Epithelial cell of proximal tubule (primary cell): ENCODE measurements at regions not wholly inside any gene's neighbourhood (a gene's known extent, or its start where the extent isn't known, plus 50 kb on each side); places are given as distances from the start of the nearest gene placed in this dataset.

Experiments used
- DNase-seq: peaks from one replicate; pipeline ENCODE4 v3.0.0-alpha.2; 2011; ENCODE audit warnings: low read depth
- H3K4me3 ChIP-seq: 2 replicates; pipeline ENCODE4 v1.5.1; 2011; ENCODE audit warnings: low read depth, mild to moderate bottlenecking, low read length
- TF ChIP-seq, protein P1 (sequence below): conservative IDR thresholded peaks from 2 replicates; pipeline ENCODE4 v1.5.1; 2012; ENCODE audit warnings: low read depth, mild to moderate bottlenecking, low read length

DNA sequence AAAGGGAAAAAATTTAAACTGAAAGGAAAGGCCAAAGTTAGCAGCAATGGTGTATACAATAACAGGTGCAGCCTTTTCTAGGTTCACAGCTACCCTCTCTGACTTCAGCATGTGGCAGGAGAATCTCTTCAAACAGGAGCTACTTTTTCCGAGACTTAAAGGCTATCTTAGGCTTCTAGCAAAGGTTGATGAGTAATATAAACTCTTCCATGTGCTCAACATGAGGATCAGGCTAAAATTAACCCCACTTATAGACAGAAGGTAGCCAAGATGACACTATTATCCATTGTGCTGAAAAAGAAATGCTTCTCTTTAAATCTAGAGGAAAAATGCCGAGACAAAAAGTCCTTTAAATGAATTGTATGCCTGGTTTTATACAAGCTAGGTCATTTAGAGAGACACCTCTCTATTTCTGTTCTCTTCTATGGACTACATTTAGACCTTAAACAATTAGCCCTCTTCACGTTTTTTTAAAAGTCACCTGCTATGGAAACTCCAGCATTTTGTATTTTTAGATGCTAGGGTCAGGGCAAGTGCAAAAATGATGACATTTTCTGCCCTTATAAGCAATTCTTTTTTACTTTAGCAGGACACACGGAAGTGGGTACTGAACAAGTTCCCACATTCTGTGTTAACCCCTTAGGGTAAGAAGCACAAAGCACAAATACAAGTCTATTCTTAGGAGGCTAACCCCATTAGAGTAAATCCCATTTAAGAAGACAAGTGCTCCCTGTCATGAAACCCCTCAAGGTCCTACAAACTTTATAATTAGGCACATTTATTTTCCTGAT, 216.8 kb upstream of the CITED2 start:
- no peak for DNase-seq
- TF ChIP-seq, protein P1, sequence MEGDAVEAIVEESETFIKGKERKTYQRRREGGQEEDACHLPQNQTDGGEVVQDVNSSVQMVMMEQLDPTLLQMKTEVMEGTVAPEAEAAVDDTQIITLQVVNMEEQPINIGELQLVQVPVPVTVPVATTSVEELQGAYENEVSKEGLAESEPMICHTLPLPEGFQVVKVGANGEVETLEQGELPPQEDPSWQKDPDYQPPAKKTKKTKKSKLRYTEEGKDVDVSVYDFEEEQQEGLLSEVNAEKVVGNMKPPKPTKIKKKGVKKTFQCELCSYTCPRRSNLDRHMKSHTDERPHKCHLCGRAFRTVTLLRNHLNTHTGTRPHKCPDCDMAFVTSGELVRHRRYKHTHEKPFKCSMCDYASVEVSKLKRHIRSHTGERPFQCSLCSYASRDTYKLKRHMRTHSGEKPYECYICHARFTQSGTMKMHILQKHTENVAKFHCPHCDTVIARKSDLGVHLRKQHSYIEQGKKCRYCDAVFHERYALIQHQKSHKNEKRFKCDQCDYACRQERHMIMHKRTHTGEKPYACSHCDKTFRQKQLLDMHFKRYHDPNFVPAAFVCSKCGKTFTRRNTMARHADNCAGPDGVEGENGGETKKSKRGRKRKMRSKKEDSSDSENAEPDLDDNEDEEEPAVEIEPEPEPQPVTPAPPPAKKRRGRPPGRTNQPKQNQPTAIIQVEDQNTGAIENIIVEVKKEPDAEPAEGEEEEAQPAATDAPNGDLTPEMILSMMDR: no peak
- H3K4me3 ChIP-seq: no peak overlapping the region

DNA sequence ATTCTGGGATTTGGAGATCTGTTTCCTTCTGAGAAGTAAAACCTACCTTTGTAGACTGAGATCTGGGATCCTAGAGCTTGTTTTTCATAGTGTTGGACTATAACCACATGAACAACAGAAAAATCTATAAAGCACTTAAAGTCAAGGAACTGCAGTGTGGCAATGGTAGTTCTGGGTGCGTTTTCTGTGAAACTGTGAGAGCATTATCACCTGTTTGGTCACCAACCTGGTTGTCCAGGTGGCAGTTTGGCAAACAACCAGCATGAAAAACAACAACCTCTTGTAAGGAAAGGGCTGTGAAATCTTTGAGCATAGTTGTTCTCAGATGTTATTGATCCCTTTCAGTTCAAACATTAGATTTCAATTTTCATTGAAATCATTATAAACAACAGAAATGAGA, 215.8 kb upstream of the CITED2 start:
- TF ChIP-seq, protein P1: no peak
- no peak overlapping the region for H3K4me3 ChIP-seq
- DNase-seq: no peak

DNA sequence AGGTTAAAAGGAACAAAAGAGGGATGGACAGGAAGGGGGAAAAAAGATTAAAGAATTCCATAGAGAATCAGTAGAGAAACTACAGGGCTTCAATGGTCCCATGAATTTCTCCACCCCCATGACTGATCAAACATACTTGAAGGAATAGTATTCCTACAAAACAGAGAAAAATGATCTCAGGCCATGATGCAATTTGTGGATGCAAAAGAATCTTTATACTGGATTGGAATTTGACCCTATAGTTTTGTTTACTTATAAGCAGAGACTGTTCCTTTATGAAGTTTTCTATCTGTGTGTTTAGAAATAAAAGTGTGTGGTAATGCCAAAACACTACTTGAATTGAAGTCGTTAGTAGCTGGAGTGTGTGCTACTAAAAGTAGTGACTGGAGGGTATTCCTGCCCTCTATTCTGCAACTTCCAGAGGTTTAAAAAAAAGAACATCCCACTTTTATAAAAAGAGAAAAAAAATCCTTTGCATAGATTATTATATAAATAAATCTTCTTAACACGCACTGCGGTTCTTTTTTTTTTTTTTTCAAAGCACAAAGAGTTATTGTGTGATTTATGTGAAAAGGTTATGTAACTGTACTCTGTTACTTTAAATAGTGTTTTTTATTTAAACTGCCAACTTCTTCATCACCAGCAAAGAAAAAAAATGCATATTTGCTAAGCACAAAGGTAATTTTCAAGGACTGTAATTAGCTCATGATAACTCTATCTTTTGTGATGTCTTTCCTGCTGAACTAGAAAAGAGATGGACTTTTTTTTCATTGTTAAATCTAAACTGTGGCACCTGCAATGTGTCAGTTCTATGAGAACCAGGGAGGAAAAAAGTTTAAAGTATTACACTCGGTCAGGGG, 214.5 kb upstream of the CITED2 start:
- no peak overlapping the region for H3K4me3 ChIP-seq
- DNase-seq: no peak
- TF ChIP-seq, protein P1: no peak

DNA sequence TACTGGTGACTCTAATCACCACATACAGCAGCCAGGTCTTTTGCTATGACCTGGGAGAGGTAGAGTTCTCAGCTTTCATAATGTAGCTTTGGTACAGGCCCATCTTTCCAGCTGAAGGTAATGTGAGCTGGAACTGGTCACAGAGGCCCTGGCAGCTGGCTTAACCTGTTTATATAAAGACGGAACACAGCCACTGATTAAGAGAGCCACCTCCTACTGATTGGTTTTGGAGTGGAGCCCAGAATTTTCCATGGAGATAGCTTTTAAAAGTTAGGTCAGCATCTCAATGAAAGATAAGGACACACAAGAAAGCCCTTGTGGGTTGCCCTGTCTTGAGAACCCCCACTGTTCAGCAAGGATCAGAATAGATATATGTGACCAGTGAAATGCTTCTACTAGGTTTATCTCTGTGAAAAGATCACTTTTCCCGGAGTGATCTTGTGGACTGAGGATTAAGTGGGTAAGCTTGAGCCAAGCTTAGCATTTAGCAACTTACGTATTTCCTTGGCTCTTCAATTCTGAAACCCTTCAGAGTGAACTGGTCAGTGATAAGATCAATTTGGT, 213.7 kb upstream of the CITED2 start:
- no peak overlapping the region for H3K4me3 ChIP-seq
- TF ChIP-seq, protein P1: no peak
- no peak for DNase-seq

DNA sequence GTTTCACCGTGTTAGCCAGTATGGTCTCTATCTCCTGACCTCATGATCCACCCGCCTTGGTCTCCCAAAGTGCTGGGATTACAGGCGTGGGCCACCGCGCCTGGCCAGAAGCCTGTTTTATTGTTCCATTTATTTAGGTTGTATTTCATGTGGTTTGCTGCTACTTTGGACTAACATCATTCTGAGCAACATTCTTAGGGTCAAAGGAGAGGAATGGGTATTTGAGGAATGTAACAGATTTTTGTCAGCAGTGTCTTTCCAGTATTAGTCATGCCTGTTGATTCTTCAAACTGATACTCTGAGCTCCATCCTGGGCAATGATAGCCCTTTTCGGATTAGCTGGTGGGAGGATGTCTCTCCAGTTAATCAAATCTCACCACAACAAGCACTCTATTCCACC, 213.0 kb upstream of the CITED2 start:
- H3K4me3 ChIP-seq: no peak overlapping the region
- TF ChIP-seq, protein P1: no peak
- DNase-seq: peak; percentile 93

DNA sequence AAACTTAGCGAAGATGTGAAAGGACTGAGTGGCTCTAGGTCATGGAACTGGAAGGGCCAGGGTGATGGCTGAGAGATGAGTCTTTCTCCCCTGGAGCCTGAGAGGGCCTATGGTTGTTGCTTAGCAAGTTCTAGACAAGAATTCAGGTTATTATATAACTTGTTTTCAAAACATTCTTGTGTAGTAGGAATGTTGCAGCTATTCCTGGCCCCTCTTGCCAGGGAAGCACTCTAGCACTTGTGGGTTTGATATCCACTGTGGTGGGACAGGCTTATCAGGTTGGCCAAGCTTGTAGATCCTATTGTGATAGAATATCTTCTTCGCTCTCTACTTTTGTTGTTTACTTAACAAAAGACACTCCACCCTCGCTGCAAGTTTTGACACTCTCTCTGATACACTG, 211.8 kb upstream of the CITED2 start:
- DNase-seq: no peak
- TF ChIP-seq, protein P1: no peak

More for the DNA sequence above, 211.8 kb upstream of the CITED2 start:
- no peak overlapping the region for H3K4me3 ChIP-seq
